ENCODE measurements at regions not wholly inside any gene's neighbourhood (a gene's known extent, or its start where the extent isn't known, plus 50 kb on each side); places are given as distances from the start of the nearest gene placed in this dataset.

- TF ChIP-seq SMAD1 (IDR thresholded peaks at IDR 0.05; ENCODE audit: low read depth, partially characterized antibody), result no peak
- TF ChIP-seq TCF12 (IDR thresholded peaks at IDR 0.05; ENCODE audit: low read depth, low read length), result no peak
- no peak for TF ChIP-seq CTCF (IDR thresholded peaks at IDR 0.05 in 2 of 3, conservative IDR thresholded peaks at IDR 0.05 in 1 of 3; ENCODE audit: control insufficient read depth in 2 of 3, extremely low read depth in 1 of 3, insufficient read depth in 1 of 3, low read depth in 3 of 3, low read length in 3 of 3)
- no peak for TF ChIP-seq DPF2 (IDR thresholded peaks at IDR 0.05)
- TF ChIP-seq BCL3 (IDR thresholded peaks at IDR 0.05; ENCODE audit: borderline replicate concordance, insufficient read depth, low read depth, low read length, poor library complexity, severe bottlenecking), result no peak
- TF ChIP-seq EP300 (IDR thresholded peaks at IDR 0.05; ENCODE audit: borderline replicate concordance in 1 of 2, control insufficient read depth in 1 of 2, low read depth in 2 of 2, low read length in 2 of 2), result no peak
Measured at GRCh38 chr2:241992753-241993152, 123.2 kb downstream of the RTP5 start.
